Mesothelial cell of epicardium (in vitro differentiated cells): ENCODE measurements at regions not wholly inside any gene's neighbourhood (a gene's known extent, or its start where the extent isn't known, plus 50 kb on each side); places are given as distances from the start of the nearest gene placed in this dataset.

Experiments used
- DNase-seq, 2 experiments: peaks; one replicate each; pipeline ENCODE4 v3.0.0; 2021; ENCODE audit warnings: low spot score in 2 of 2; ENCODE audit not compliant: unreplicated experiment in 2 of 2
- H3K27ac Mint-ChIP-seq: 2 replicates; pipeline ENCODE4 v1.8.0; 2021; ENCODE audit warnings: mixed read lengths
- H3K27me3 Mint-ChIP-seq: 2 replicates; pipeline ENCODE4 v1.8.0; 2021; ENCODE audit warnings: low read depth, mixed read lengths
- H3K36me3 Mint-ChIP-seq: 2 replicates; pipeline ENCODE4 v1.8.0; 2021; ENCODE audit warnings: mixed read lengths
- H3K4me1 Mint-ChIP-seq: 2 replicates; pipeline ENCODE4 v1.8.0; 2021; ENCODE audit warnings: mixed read lengths
- H3K4me3 Mint-ChIP-seq: 2 replicates; pipeline ENCODE4 v1.8.0; 2021; ENCODE audit warnings: mild to moderate bottlenecking, moderate library complexity, mixed read lengths
- H3K9me3 Mint-ChIP-seq: 2 replicates; pipeline ENCODE4 v1.8.0; 2021; ENCODE audit warnings: mixed read lengths
- CTCF ChIP-seq: fragments of 200-600 bp; sonication (generic); IDR thresholded peaks from one replicate; pipeline ENCODE4 v1.5.0; 2021; ENCODE audit warnings: antibody characterized with exemption; ENCODE audit not compliant: unreplicated experiment

GRCh38 chr7:17721736-17722285, 218.5 kb downstream of the SNX13 start:
- TF ChIP-seq CTCF: no peak
- no peaks in the 10 kb centered on the region for H3K36me3 Mint-ChIP-seq
- DNase-seq: no peak
- H3K4me1 Mint-ChIP-seq: peaks cover 20% of the 10 kb centered on the region
- peaks cover 4% of the 10 kb centered on the region for H3K9me3 Mint-ChIP-seq
- no peak overlapping the region for H3K4me3 Mint-ChIP-seq
- no peaks in the 10 kb centered on the region for H3K27me3 Mint-ChIP-seq
- no peak overlapping the region for H3K27ac Mint-ChIP-seq

- Mint-ChIP-seq H3K27me3 (no peaks in the 10 kb centered on the region), H3K27ac (peak overlapping the region; percentile 19), H3K9me3 (peaks cover 4% of the 10 kb centered on the region), H3K36me3 (no peaks in the 10 kb centered on the region), H3K4me1 (peaks cover 11% of the 10 kb centered on the region), H3K4me3 (no peak overlapping the region)
- no peak for DNase-seq
- no peak for TF ChIP-seq CTCF
Measured at GRCh38 chr7:17722798-17723197, 217.5 kb downstream of the SNX13 start.

- Mint-ChIP-seq H3K36me3 (no peaks in the 10 kb centered on the region), H3K27ac (no peak overlapping the region), H3K4me3 (no peak overlapping the region), H3K4me1 (peaks cover 11% of the 10 kb centered on the region), H3K9me3 (peaks cover 4% of the 10 kb centered on the region), H3K27me3 (no peaks in the 10 kb centered on the region)
- no peak for TF ChIP-seq CTCF
- DNase-seq: no peak
Measured at GRCh38 chr7:17725821-17726220, 214.5 kb downstream of the SNX13 start.

- peaks cover 31% of the 10 kb centered on the region for H3K9me3 Mint-ChIP-seq
- DNase-seq: no peak
- no peak for TF ChIP-seq CTCF
Measured at GRCh38 chr7:17732083-17732482, 208.2 kb downstream of the SNX13 start.

More at GRCh38 chr7:17732083-17732482, 208.2 kb downstream of the SNX13 start:
- no peak overlapping the region for H3K4me3 Mint-ChIP-seq
- no peak overlapping the region for H3K27ac Mint-ChIP-seq
- H3K4me1 Mint-ChIP-seq: no peaks in the 10 kb centered on the region
- H3K36me3 Mint-ChIP-seq: no peaks in the 10 kb centered on the region
- peaks cover 14% of the 10 kb centered on the region for H3K27me3 Mint-ChIP-seq
